ENCODE measurements at regions not wholly inside any gene's neighbourhood (a gene's known extent, or its start where the extent isn't known, plus 50 kb on each side); places are given as distances from the start of the nearest gene placed in this dataset.

DNA sequence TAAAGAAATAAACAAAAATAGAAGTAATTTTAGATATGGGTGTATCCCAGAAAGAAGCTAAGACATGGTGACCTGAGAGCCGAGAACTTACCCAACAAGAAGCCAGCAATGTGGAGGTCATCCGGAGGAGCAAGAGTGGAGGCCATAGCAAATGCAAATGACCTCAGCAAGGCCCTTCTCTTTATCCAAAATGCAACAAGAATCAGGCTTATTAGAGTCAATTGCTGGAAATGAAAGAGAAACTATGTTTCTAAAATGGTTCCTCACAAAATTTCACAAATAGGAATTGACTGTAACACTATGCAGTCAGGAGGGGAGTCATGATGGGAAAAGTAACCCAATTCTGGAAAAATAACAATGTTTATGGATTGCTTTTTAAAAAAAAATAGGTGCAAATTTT lies 90.4 kb downstream of the TNFAIP3 start:
- H3K79me2 ChIP-seq (ENCODE audit: control insufficient read depth, insufficient read depth, low read length), result peaks cover 23% of the 10 kb centered on the region
- FAIRE-seq (no peak), DNase-seq (ENCODE audit: extremely low read depth in 1 of 4, low spot score in 3 of 4) (peak in 1 of 4 experiments; percentile 35), ATAC-seq (peak; percentile 20)
- H4K20me1 ChIP-seq (replicated peaks; ENCODE audit: control insufficient read depth, insufficient read depth, low read length), result no peaks in the 10 kb centered on the region
- 10% methylated on average over 2 of the region's 2 CpGs for WGBS (ENCODE audit: insufficient coverage, low coverage, missing lambda C conversion rate)
- H3K9me1 ChIP-seq (ENCODE audit: control insufficient read depth, insufficient read depth, low read length), result no peaks in the 10 kb centered on the region
- H3K27ac ChIP-seq (ENCODE audit: extremely low read depth, low read depth, low read length), result peak overlapping the region; percentile 80
- peak overlapping the region; percentile 80 for H2AFZ ChIP-seq (ENCODE audit: low read depth, low read length)
- H3K27me3 ChIP-seq (ENCODE audit: control insufficient read depth in 2 of 2, insufficient read depth in 2 of 2, low read length in 2 of 2), result no peaks in the 10 kb centered on the region
- ChIA-PET POLR2A (interaction anchor here (0.6 to 1.7 kb wide), 5 partner anchors 11 to 249 kb away, joined by 3 to 5 read pairs (median 3); no protein-coding TSS in a partner anchor), CTCF (ENCODE audit: low intra/inter-chr PET ratio) (no interaction called here)
- peaks cover 0 to 14% of the 10 kb centered on the region in 2 experiments; a peak in 2 of 5 replicates for H3K4me1 ChIP-seq (replicated peaks in 1 of 2; ENCODE audit: control insufficient read depth in 2 of 2, insufficient read depth in 2 of 2, low read length in 2 of 2)
- H3K9ac ChIP-seq (ENCODE audit: insufficient read depth in 1 of 2, low read depth in 2 of 2, low read length in 2 of 2), result peak overlapping the region; percentile 38 to 79; a peak in 3 of 4 replicates
- intact Hi-C loops (cut with micrococcal nuclease) (no loop called here), in situ Hi-C loops (cut with MboI) (no loop called here)
- H3K9me3 ChIP-seq (replicated peaks; ENCODE audit: control insufficient read depth, insufficient read depth, low read depth, low read length), result peaks cover 6% of the 10 kb centered on the region; the same call in 1 of the 2 replicates
- 0 out of 3 replicates have a peak, but pooled peaks cover 2% of the 10 kb centered on the region for H3K36me3 ChIP-seq (ENCODE audit: control insufficient read depth, insufficient read depth, low read length)
- no TSS peak for BruUV-seq (replicated peaks)
- peak overlapping the region; percentile 27; the same call in 1 of the 2 replicates for H3K4me3 ChIP-seq
- peak overlapping the region; percentile 74 for H3K4me2 ChIP-seq (ENCODE audit: insufficient read depth, low read length)
- TF ChIP-seq ZNF764 (CRISPR knock-in tag; IDR thresholded peaks at IDR 0.05; ENCODE audit: low read depth) (no peak), ZNF395 (CRISPR knock-in tag; IDR thresholded peaks at IDR 0.05) (0 out of 2 replicates have a peak, but pooled peaks have one; percentile 44), MYBL2 (IDR thresholded peaks at IDR 0.05; ENCODE audit: low read depth) (no peak), MYBL2 (CRISPR knock-in tag; IDR thresholded peaks at IDR 0.05; ENCODE audit: borderline replicate concordance) (no peak), SMARCC2 (IDR thresholded peaks at IDR 0.05; ENCODE audit: low read depth) (no peak), HDAC6 (IDR thresholded peaks at IDR 0.05; ENCODE audit: low read depth, low read length) (no peak), ERF (CRISPR knock-in tag; IDR thresholded peaks at IDR 0.05) (no peak), HCFC1 (IDR thresholded peaks at IDR 0.05; ENCODE audit: low read depth, low read length) (no peak), PHF8 (IDR thresholded peaks at IDR 0.05; ENCODE audit: borderline replicate concordance, low read length) (no peak), ZNF239 (CRISPR knock-in tag; IDR thresholded peaks at IDR 0.05) (peak; percentile 48), SRSF7 (optimal IDR thresholded peaks at IDR 0.05; ENCODE audit: low read depth, low read length) (no peak), ZNF644 (tag; IDR thresholded peaks at IDR 0.05; ENCODE audit: low read depth) (0 out of 2 replicates have a peak, but pooled peaks have one; percentile 31), PTTG1 (tag; IDR thresholded peaks at IDR 0.05; ENCODE audit: low read depth) (no peak), ZNF354B (CRISPR knock-in tag; IDR thresholded peaks at IDR 0.05) (peak; percentile 20; the same call in 1 of the 2 replicates), NR2C2 (CRISPR knock-in tag; IDR thresholded peaks at IDR 0.05) (no peak), NR2C2 (tag; IDR thresholded peaks at IDR 0.05) (peak; percentile 45; the same call in 1 of the 2 replicates), NFRKB (IDR thresholded peaks at IDR 0.05; ENCODE audit: low read depth) (0 out of 2 replicates have a peak, but pooled peaks have one; percentile 32), STAT5B (CRISPR knock-in tag; IDR thresholded peaks at IDR 0.05) (no peak), CHCHD3 (CRISPR knock-in tag; IDR thresholded peaks at IDR 0.05) (no peak), KAT2B (IDR thresholded peaks at IDR 0.05; ENCODE audit: low read depth, low read length) (no peak), BRCA1 (IDR thresholded peaks at IDR 0.05) (no peak), BRCA1 (CRISPR knock-in tag; IDR thresholded peaks at IDR 0.05) (no peak)
- TF ChIP-seq, protein P1, sequence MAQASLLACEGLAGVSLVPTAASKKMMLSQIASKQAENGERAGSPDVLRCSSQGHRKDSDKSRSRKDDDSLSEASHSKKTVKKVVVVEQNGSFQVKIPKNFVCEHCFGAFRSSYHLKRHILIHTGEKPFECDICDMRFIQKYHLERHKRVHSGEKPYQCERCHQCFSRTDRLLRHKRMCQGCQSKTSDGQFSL (CRISPR knock-in tag; IDR thresholded peaks at IDR 0.05), result no peak
- TF ChIP-seq, protein P1 (tag; IDR thresholded peaks at IDR 0.05), result 0 out of 4 replicates have a peak, but pooled peaks of 1 of the 2 experiments have one; percentile 30

Measured in K562 (cell line).